HCT116 (cell line): ENCODE measurements at regions not wholly inside any gene's neighbourhood (a gene's known extent, or its start where the extent isn't known, plus 50 kb on each side); places are given as distances from the start of the nearest gene placed in this dataset.

Experiments used
- ATAC-seq: fragments of 200-7000 bp; cut with Tn5 transposase; 2 replicates; pipeline ENCODE4 v1.9.1; 2020; ENCODE audit warnings: mild to moderate bottlenecking, moderate library complexity
- BruUV-seq: library from RNA; stranded (reverse); fragments of 400-500 nt; replicated peaks from 2 replicates; lab custom pipeline; 2021; lab: Mats Ljungman, UMichigan
- CTCF ChIA-PET: fragments of 300-600 bp; sonication (Branson Sonifier 250); formaldehyde crosslinking; loops from one replicate; lab custom pipeline; 2021; ENCODE audit warnings: antibody characterized with exemption; lab: Charles Lee
- POLR2A ChIA-PET: fragments of 300-600, 350-600 bp; sonication (Branson Sonifier 250); formaldehyde crosslinking; loops from one replicate; lab custom pipeline; 2021; ENCODE audit warnings: antibody characterized with exemption; lab: Charles Lee
- RAD21 ChIA-PET, 2 experiments: fragments of 300-600 bp; sonication (Branson Sonifier 250); formaldehyde crosslinking; loops; one replicate each; lab custom pipeline; 2023; ENCODE audit warnings: low total read pairs in 2 of 2; ENCODE audit not compliant: uncharacterized antibody in 2 of 2, unreplicated experiment in 2 of 2, low non-redundant PET in 1 of 2; lab: Charles Lee
- DNase-seq: peaks from one replicate; pipeline ENCODE4 v3.0.0-alpha.2; 2010; ENCODE audit warnings: low read depth, low spot score
- H2AFZ ChIP-seq: fragments of 200-600 bp; shearing (Covaris generic), sonication (generic); 2 replicates; pipeline ENCODE4 v1.6.1; 2017; ENCODE audit warnings: low read depth, mixed run types, mixed read lengths, antibody characterized with exemption, low read length; ENCODE audit not compliant: poor library complexity, severe bottlenecking
- H3K27ac ChIP-seq: 2 replicates; pipeline ENCODE4 v1.5.1; 2012; ENCODE audit warnings: low read depth, low read length
- H3K27me3 ChIP-seq: fragments of 200-600 bp; sonication (generic); 2 replicates; pipeline ENCODE4 v1.6.1; 2016; ENCODE audit warnings: mixed run types, low read length, mixed read lengths; ENCODE audit not compliant: insufficient read depth
- H3K36me3 ChIP-seq, 2 experiments: fragments of 200-500 bp in 1 of 2; fragments of 200-600 bp in 1 of 2; sonication (Bioruptor generic) in 1 of 2; sonication (generic) in 1 of 2; 2 replicates each; pipeline versions ENCODE4 v1.5.1 to v1.6.1; 2014 to 2016; ENCODE audit warnings: low read length in 2 of 2, inconsistent platforms in 1 of 2, mixed read lengths in 1 of 2, mixed run types in 1 of 2; ENCODE audit not compliant: insufficient read depth in 2 of 2, control insufficient read depth in 1 of 2
- H3K4me1 ChIP-seq, 2 experiments: fragments of 200-600 bp in 1 of 2; sonication (generic) in 1 of 2; 2 replicates each; pipeline versions ENCODE4 v1.5.1 to v1.6.1; 2012 to 2017; ENCODE audit warnings: low read length in 2 of 2, inconsistent platforms in 1 of 2, mild to moderate bottlenecking in 1 of 2, mixed read lengths in 1 of 2, mixed run types in 1 of 2, moderate library complexity in 1 of 2; ENCODE audit not compliant: insufficient read depth in 2 of 2, control insufficient read depth in 1 of 2
- H3K4me2 ChIP-seq: fragments of 200-600 bp; sonication (generic); 2 replicates; pipeline ENCODE4 v1.6.1; 2017; ENCODE audit warnings: mixed run types, low read length, mixed read lengths
- H3K4me3 ChIP-seq, 2 experiments: fragments of 200-600 bp in 1 of 2; sonication (generic) in 1 of 2; replicated peaks in 1 of 2; 2 replicates each; pipeline ENCODE4 v1.5.1; 2011 to 2016; ENCODE audit warnings: low read length in 2 of 2, control low read depth in 1 of 2, low read depth in 1 of 2, mild to moderate bottlenecking in 1 of 2, mixed read lengths in 1 of 2, mixed run types in 1 of 2
- H3K79me2 ChIP-seq: fragments of 200-600 bp; sonication (generic); 2 replicates; pipeline ENCODE4 v1.6.1; 2017; ENCODE audit warnings: mild to moderate bottlenecking, mixed run types, low read length, moderate library complexity, mixed read lengths; ENCODE audit not compliant: insufficient read depth
- H3K9ac ChIP-seq: fragments of 200-600 bp; sonication (generic); 2 replicates; pipeline ENCODE4 v1.6.1; 2016; ENCODE audit warnings: low read length, mixed read lengths
- H3K9me2 ChIP-seq: fragments of 200-600 bp; sonication (generic), shearing (Covaris generic); 2 replicates; pipeline ENCODE4 v1.6.1; 2017; ENCODE audit warnings: mixed run types, mild to moderate bottlenecking, moderate library complexity; ENCODE audit not compliant: insufficient read depth
- H3K9me3 ChIP-seq, 2 experiments: fragments of 200-500 bp in 1 of 2; fragments of 200-600 bp in 1 of 2; sonication (Bioruptor generic) in 1 of 2; sonication (generic) in 1 of 2; 2 replicates each; pipeline ENCODE4 v1.6.1; 2014 to 2017; ENCODE audit warnings: low read length in 2 of 2, mixed read lengths in 2 of 2, inconsistent platforms in 1 of 2, low read depth in 1 of 2, mild to moderate bottlenecking in 1 of 2, mixed run types in 1 of 2, moderate library complexity in 1 of 2; ENCODE audit not compliant: control insufficient read depth in 1 of 2, insufficient read depth in 1 of 2
- H4K20me1 ChIP-seq: fragments of 200-600 bp; sonication (generic), shearing (Covaris generic); 2 replicates; pipeline ENCODE4 v1.6.1; 2017; ENCODE audit warnings: mixed run types, mild to moderate bottlenecking, moderate library complexity; ENCODE audit not compliant: insufficient read depth
- CBX3 ChIP-seq: IDR thresholded peaks from 2 replicates; pipeline ENCODE4 v1.6.1; 2012; ENCODE audit warnings: low read depth
- CEBPB ChIP-seq: IDR thresholded peaks from 2 replicates; pipeline ENCODE4 v1.6.1; 2012; ENCODE audit warnings: low read depth
- EGR1 ChIP-seq: IDR thresholded peaks from 2 replicates; pipeline ENCODE4 v1.6.1; 2012; ENCODE audit warnings: low read depth
- ELF1 ChIP-seq: IDR thresholded peaks from 2 replicates; pipeline ENCODE4 v1.6.1; 2012; ENCODE audit warnings: low read depth, borderline replicate concordance
- EZH2 ChIP-seq: fragments of 200-600 bp; sonication (generic); IDR thresholded peaks from 2 replicates; pipeline ENCODE4 v1.6.1; 2017; ENCODE audit warnings: antibody characterized with exemption, mixed run types
- FOSL1 ChIP-seq: IDR thresholded peaks from 2 replicates; pipeline ENCODE4 v1.6.1; 2012; ENCODE audit warnings: low read depth
- JUND ChIP-seq: IDR thresholded peaks from 2 replicates; pipeline ENCODE4 v1.6.1; 2012
- POLR2AphosphoS5 ChIP-seq: IDR thresholded peaks from 2 replicates; pipeline ENCODE4 v1.6.1; 2011; ENCODE audit warnings: mild to moderate bottlenecking, low read depth, low read length, moderate library complexity
- RAD21 ChIP-seq: IDR thresholded peaks from 2 replicates; pipeline ENCODE4 v1.6.1; 2012; ENCODE audit warnings: low read depth, mild to moderate bottlenecking
- SP1 ChIP-seq: IDR thresholded peaks from 2 replicates; pipeline ENCODE4 v1.6.1; 2012; ENCODE audit warnings: low read depth
- TCF7L2 ChIP-seq: IDR thresholded peaks from 2 replicates; pipeline ENCODE4 v1.7.0; 2011; ENCODE audit warnings: borderline replicate concordance, inconsistent platforms; ENCODE audit not compliant: insufficient read depth, insufficient read length; ENCODE audit errors: extremely low read depth
- YY1 ChIP-seq: IDR thresholded peaks from 2 replicates; pipeline ENCODE4 v1.6.1; 2011; ENCODE audit warnings: low read length, low read depth, moderate library complexity, mild to moderate bottlenecking; ENCODE audit not compliant: insufficient replicate concordance; ENCODE audit errors: extremely low read depth
- intact Hi-C: fragments of 100-400 bp; cut with micrococcal nuclease; formaldehyde crosslinking; loops from 2 replicates; pipeline ENCODE4 v1.10.0; 2022
- TF ChIP-seq, protein P1 (sequence below): IDR thresholded peaks from 2 replicates; pipeline ENCODE4 v1.6.1; 2012
- TF ChIP-seq, protein P2 (sequence below): IDR thresholded peaks from 2 replicates; pipeline ENCODE4 v1.6.1; 2012; ENCODE audit warnings: low read depth
- TF ChIP-seq, protein P3 (sequence below): IDR thresholded peaks from 2 replicates; pipeline ENCODE4 v1.6.1; 2011; ENCODE audit warnings: mild to moderate bottlenecking, low read length, moderate library complexity; ENCODE audit not compliant: insufficient replicate concordance; ENCODE audit errors: extremely low read depth

DNA sequence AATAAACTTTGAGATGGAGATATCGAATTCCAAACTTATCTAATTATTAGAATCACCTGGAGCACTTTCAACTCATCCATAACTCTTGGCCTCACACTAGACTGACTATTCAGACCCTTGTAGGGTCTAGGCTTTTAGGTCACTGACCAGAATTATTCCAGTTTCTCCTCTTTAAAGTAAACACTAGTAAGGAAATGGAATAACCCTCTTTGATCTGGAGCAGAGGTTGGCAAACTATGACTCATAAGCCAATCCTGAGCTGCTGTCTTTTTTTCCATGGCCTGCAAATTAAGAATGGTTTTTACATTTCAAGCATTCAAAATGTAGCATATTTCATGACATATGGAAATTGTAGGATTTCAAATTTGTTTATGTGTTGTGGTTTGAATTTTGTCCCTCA is 1601.9 kb downstream of the REEP3 start:
- TF ChIP-seq RAD21 (no peak), EZH2 (no peak), POLR2AphosphoS5 (no peak), ELF1 (no peak), FOSL1 (0 out of 2 replicates have a peak, but pooled peaks have one; percentile 22), EGR1 (no peak), TCF7L2 (peak; percentile 53), JUND (peak; percentile 24; the same call in 1 of the 2 replicates)
- TF ChIP-seq, protein P1, sequence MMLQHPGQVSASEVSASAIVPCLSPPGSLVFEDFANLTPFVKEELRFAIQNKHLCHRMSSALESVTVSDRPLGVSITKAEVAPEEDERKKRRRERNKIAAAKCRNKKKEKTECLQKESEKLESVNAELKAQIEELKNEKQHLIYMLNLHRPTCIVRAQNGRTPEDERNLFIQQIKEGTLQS = no peak
- intact Hi-C loops = no loop called here
- Histone ChIP-seq H3K4me1 (peaks cover 3 to 10% of the 10 kb centered on the region in 2 experiments; a peak in 3 of 4 replicates), H3K79me2 (no peaks in the 10 kb centered on the region), H3K9ac (no peak overlapping the region), H3K27ac (no peak overlapping the region), H3K4me2 (peak overlapping the region; percentile 12), H3K9me3 (no peaks in the 10 kb centered on the region), H3K4me3 (no peak overlapping the region), H3K9me2 (no peaks in the 10 kb centered on the region), H3K36me3 (no peaks in the 10 kb centered on the region), H2AFZ (no peak overlapping the region), H4K20me1 (no peaks in the 10 kb centered on the region), H3K27me3 (no peaks in the 10 kb centered on the region)
- POLR2A ChIA-PET = no interaction called here
- DNase-seq = no peak
- CTCF ChIA-PET = no interaction called here
- BruUV-seq = no TSS peak
- RAD21 ChIA-PET = no interaction called here
- ATAC-seq = no peak

DNA sequence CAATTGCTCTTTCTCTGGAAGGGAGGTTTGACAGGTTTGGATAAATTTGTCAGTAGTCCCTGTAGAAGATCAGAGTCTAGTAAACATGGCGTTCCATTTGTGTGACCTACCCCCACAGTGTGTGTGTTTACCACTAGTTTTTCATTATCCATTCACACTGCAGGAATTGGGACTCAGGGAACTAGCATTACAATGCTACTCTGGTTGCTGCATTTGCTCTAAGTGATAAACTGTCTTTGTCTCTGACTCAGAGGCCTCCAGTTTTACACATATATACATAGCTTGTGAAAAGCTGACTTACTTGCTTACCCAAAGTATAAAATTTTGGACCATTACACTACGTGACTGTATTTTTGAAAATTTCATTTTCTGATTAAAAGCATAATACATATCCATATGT is 1604.0 kb downstream of the REEP3 start:
- Histone ChIP-seq H4K20me1 (no peaks in the 10 kb centered on the region), H3K9ac (no peak overlapping the region), H3K27me3 (no peaks in the 10 kb centered on the region), H3K79me2 (no peaks in the 10 kb centered on the region), H3K36me3 (no peaks in the 10 kb centered on the region), H3K4me3 (no peak overlapping the region), H3K4me2 (no peak overlapping the region), H2AFZ (peak overlapping the region; percentile 19), H3K4me1 (peaks cover 3 to 10% of the 10 kb centered on the region in 2 experiments; a peak in 3 of 4 replicates), H3K9me2 (no peaks in the 10 kb centered on the region), H3K9me3 (no peaks in the 10 kb centered on the region), H3K27ac (no peak overlapping the region)
- no peak for TF ChIP-seq EZH2
- TF ChIP-seq FOSL1 = no peak
- TF ChIP-seq, protein P2, sequence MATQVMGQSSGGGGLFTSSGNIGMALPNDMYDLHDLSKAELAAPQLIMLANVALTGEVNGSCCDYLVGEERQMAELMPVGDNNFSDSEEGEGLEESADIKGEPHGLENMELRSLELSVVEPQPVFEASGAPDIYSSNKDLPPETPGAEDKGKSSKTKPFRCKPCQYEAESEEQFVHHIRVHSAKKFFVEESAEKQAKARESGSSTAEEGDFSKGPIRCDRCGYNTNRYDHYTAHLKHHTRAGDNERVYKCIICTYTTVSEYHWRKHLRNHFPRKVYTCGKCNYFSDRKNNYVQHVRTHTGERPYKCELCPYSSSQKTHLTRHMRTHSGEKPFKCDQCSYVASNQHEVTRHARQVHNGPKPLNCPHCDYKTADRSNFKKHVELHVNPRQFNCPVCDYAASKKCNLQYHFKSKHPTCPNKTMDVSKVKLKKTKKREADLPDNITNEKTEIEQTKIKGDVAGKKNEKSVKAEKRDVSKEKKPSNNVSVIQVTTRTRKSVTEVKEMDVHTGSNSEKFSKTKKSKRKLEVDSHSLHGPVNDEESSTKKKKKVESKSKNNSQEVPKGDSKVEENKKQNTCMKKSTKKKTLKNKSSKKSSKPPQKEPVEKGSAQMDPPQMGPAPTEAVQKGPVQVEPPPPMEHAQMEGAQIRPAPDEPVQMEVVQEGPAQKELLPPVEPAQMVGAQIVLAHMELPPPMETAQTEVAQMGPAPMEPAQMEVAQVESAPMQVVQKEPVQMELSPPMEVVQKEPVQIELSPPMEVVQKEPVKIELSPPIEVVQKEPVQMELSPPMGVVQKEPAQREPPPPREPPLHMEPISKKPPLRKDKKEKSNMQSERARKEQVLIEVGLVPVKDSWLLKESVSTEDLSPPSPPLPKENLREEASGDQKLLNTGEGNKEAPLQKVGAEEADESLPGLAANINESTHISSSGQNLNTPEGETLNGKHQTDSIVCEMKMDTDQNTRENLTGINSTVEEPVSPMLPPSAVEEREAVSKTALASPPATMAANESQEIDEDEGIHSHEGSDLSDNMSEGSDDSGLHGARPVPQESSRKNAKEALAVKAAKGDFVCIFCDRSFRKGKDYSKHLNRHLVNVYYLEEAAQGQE = no peak
- no peak for TF ChIP-seq EGR1
- TF ChIP-seq, protein P1 = no peak
- TF ChIP-seq YY1 = no peak
- TF ChIP-seq SP1 = no peak
- no peak for TF ChIP-seq CEBPB
- TF ChIP-seq, protein P3, sequence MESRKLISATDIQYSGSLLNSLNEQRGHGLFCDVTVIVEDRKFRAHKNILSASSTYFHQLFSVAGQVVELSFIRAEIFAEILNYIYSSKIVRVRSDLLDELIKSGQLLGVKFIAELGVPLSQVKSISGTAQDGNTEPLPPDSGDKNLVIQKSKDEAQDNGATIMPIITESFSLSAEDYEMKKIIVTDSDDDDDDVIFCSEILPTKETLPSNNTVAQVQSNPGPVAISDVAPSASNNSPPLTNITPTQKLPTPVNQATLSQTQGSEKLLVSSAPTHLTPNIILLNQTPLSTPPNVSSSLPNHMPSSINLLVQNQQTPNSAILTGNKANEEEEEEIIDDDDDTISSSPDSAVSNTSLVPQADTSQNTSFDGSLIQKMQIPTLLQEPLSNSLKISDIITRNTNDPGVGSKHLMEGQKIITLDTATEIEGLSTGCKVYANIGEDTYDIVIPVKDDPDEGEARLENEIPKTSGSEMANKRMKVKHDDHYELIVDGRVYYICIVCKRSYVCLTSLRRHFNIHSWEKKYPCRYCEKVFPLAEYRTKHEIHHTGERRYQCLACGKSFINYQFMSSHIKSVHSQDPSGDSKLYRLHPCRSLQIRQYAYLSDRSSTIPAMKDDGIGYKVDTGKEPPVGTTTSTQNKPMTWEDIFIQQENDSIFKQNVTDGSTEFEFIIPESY = no peak
- no peak for TF ChIP-seq RAD21
- no peak for TF ChIP-seq CBX3
- CTCF ChIA-PET = no interaction called here
- RAD21 ChIA-PET = no interaction called here
- ATAC-seq (no peak), DNase-seq (no peak)
- POLR2A ChIA-PET = no interaction called here
- intact Hi-C loops = no loop called here
- BruUV-seq = no TSS peak
